ENCODE measurements at regions not wholly inside any gene's neighbourhood (a gene's known extent, or its start where the extent isn't known, plus 50 kb on each side); places are given as distances from the start of the nearest gene placed in this dataset.
A peak's percentile ranks its signal among the peaks of the same experiment; 100 is the strongest.

- no peaks in the 10 kb centered on the region for H3K27me3 Mint-ChIP-seq
- H3K9me3 Mint-ChIP-seq: no peaks in the 10 kb centered on the region
- no peaks in the 10 kb centered on the region for H3K4me1 Mint-ChIP-seq
- no peak overlapping the region for H3K27ac Mint-ChIP-seq
- peak; percentile 52 for ATAC-seq (replicated peaks)
- H3K36me3 Mint-ChIP-seq (ENCODE audit: low read depth): no peaks in the 10 kb centered on the region
- no peak overlapping the region for H3K4me3 Mint-ChIP-seq
These were observed 60.3 kb upstream of the AGPS start for GRCh38 chr2:177332026-177332991.

- Mint-ChIP-seq H3K36me3 (ENCODE audit: low read depth) (no peaks in the 10 kb centered on the region), H3K27ac (peak overlapping the region; percentile 15), H3K27me3 (no peaks in the 10 kb centered on the region), H3K4me3 (no peak overlapping the region), H3K9me3 (no peaks in the 10 kb centered on the region), H3K4me1 (no peaks in the 10 kb centered on the region)
- ATAC-seq (replicated peaks): no peak
These were observed 59.6 kb upstream of the AGPS start for GRCh38 chr2:177332992-177333388.

DNA sequence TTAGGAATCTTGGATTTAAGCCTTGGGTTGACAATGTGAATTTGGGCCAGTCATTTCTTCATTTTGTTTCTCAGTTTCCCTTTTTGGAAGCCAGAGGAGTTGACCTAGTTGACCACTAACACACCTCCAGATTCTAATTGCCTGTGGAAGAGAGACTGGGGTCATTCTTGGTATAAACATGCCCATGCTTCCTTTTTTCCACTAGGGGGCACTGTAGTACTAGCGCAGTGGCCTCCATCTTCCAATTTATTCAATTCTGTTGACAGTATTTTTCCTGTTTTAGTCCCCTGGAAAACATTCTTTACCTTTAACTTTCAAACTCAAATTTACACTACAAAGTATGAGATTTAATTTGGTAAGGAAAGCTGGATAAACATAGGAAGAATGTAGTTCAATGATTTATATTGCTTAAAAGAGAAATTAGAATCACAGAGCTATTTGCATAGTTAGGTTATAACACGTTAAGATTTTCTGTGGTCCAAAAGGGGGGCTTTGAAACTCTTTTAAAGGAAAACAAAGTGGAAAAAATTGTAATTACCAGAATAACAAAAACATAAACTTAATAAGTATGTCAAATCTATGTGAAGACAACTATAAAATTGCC is 57.5 kb upstream of the AGPS start:
- Mint-ChIP-seq H3K27me3 (no peaks in the 10 kb centered on the region), H3K36me3 (ENCODE audit: low read depth) (no peaks in the 10 kb centered on the region), H3K9me3 (no peaks in the 10 kb centered on the region), H3K4me3 (no peak overlapping the region), H3K4me1 (no peaks in the 10 kb centered on the region), H3K27ac (no peak overlapping the region)
- peak; percentile 59 for ATAC-seq (replicated peaks)

GRCh38 chr2:177335917-177336450 is 56.6 kb upstream of the AGPS start:
- no peak for ATAC-seq (replicated peaks)
- no peaks in the 10 kb centered on the region for H3K9me3 Mint-ChIP-seq
- H3K4me1 Mint-ChIP-seq: no peaks in the 10 kb centered on the region
- H3K27me3 Mint-ChIP-seq: no peaks in the 10 kb centered on the region
- H3K4me3 Mint-ChIP-seq: no peak overlapping the region
- H3K27ac Mint-ChIP-seq: no peak overlapping the region
- H3K36me3 Mint-ChIP-seq (ENCODE audit: low read depth): no peaks in the 10 kb centered on the region

DNA sequence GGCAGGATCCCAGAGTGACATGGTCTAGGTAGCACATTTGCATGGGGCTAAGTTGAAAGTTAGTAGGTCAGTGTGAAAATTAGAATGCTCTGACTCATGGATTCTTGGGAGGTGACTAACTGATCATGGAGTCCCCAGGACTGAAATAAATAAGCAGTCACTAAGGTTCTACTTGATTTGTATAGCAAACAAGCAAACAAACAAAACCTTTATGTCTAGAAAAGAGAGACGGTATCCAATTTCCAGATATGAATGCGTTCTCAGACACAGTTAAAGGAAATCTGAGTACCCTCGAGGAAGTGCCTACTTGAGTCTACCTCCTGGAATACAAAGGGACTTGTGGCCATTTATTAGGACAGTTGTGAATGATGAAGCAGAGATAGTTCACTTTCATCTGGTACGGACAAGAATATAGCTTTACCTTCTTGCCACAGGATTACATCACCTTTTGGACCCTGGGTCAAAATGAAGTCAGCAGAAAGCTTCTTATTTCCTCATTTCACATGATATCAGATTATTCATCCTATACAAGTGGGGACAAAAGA is 54.3 kb upstream of the AGPS start:
- H3K4me3 Mint-ChIP-seq: no peak overlapping the region
- H3K4me1 Mint-ChIP-seq: no peaks in the 10 kb centered on the region
- no peak overlapping the region for H3K27ac Mint-ChIP-seq
- no peaks in the 10 kb centered on the region for H3K27me3 Mint-ChIP-seq
- no peaks in the 10 kb centered on the region for H3K36me3 Mint-ChIP-seq (ENCODE audit: low read depth)
- ATAC-seq (replicated peaks): peak; percentile 95
- H3K9me3 Mint-ChIP-seq: no peaks in the 10 kb centered on the region

DNA sequence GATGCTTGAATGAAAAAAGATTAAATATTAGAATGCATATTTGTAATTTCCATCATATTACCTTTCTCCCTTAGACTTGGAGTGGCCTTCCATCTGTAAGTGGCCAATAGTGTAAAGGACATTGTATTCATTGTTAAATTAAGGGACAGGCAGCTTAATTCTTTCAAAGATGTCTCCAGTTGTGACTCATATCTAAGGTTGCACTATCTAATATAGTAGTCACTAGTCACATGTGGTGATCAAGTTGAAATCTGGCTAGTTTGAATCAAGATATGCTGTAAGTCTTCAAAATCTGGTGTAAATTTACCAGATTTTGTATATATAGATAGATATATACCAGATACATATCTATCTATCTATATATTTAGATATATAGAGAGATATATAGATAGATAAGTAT is 52.4 kb upstream of the AGPS start:
- H3K9me3 Mint-ChIP-seq: no peaks in the 10 kb centered on the region
- no peak overlapping the region for H3K27ac Mint-ChIP-seq
- no peak overlapping the region for H3K4me3 Mint-ChIP-seq
- H3K36me3 Mint-ChIP-seq (ENCODE audit: low read depth): no peaks in the 10 kb centered on the region
- H3K27me3 Mint-ChIP-seq: no peaks in the 10 kb centered on the region
- no peaks in the 10 kb centered on the region for H3K4me1 Mint-ChIP-seq
- no peak for ATAC-seq (replicated peaks)

GRCh38 chr2:177342736-177343135 is 49.8 kb upstream of the AGPS start:
- H3K4me3 Mint-ChIP-seq: no peak overlapping the region
- H3K27ac Mint-ChIP-seq: no peak overlapping the region
- no peak for ATAC-seq (replicated peaks)
- H3K4me1 Mint-ChIP-seq: no peaks in the 10 kb centered on the region
- H3K36me3 Mint-ChIP-seq (ENCODE audit: low read depth): no peaks in the 10 kb centered on the region
- H3K27me3 Mint-ChIP-seq: no peaks in the 10 kb centered on the region
- no peaks in the 10 kb centered on the region for H3K9me3 Mint-ChIP-seq

Measured in activated T-helper 17 cell treated with anti-CD3 and anti-CD28 coated beads, Interleukin-2, amount 50 U/mL, for 72 hours (primary cell).